ENCODE measurements at regions not wholly inside any gene's neighbourhood (a gene's known extent, or its start where the extent isn't known, plus 50 kb on each side); places are given as distances from the start of the nearest gene placed in this dataset.

- POLR2A ChIA-PET = no interaction called here
- no peak for TF ChIP-seq CTCF (IDR thresholded peaks at IDR 0.05; ENCODE audit: control extremely low read depth, extremely low read depth, low read depth, missing control alignments)
- CTCF ChIA-PET = interaction anchor here (1.3 kb wide), 1 partner anchor 9 kb away, joined by 3 read pairs; no protein-coding TSS in a partner anchor
- DNase-seq (ENCODE audit: extremely low spot score) = no peak
These were observed 295.2 kb downstream of the TCF7L2 start for GRCh38 chr10:113245286-113245685.

GRCh38 chr10:113247050-113247449, 297.0 kb downstream of the TCF7L2 start:
- no peak for TF ChIP-seq CTCF (IDR thresholded peaks at IDR 0.05; ENCODE audit: control extremely low read depth, extremely low read depth, low read depth, missing control alignments)
- DNase-seq (ENCODE audit: extremely low spot score) = no peak
- CTCF ChIA-PET = interaction anchor here (1.3 to 1.5 kb wide), 2 partner anchors 9 to 18 kb away, joined by 3 to 4 read pairs; no protein-coding TSS in a partner anchor
- POLR2A ChIA-PET = no interaction called here

- no peak for TF ChIP-seq CTCF (IDR thresholded peaks at IDR 0.05; ENCODE audit: control extremely low read depth, extremely low read depth, low read depth, missing control alignments)
- ChIA-PET CTCF (no interaction called here), POLR2A (no interaction called here)
- no peak for DNase-seq (ENCODE audit: extremely low spot score)
These were observed 299.9 kb upstream of the HABP2 start for GRCh38 chr10:113252650-113253618.

GRCh38 chr10:113259576-113260226, 293.2 kb upstream of the HABP2 start:
- no peak for TF ChIP-seq CTCF (IDR thresholded peaks at IDR 0.05; ENCODE audit: control extremely low read depth, extremely low read depth, low read depth, missing control alignments)
- DNase-seq (ENCODE audit: extremely low spot score) = no peak
- ChIA-PET POLR2A (no interaction called here), CTCF (no interaction called here)

- DNase-seq (ENCODE audit: extremely low spot score) = no peak
- ChIA-PET CTCF (no interaction called here), POLR2A (no interaction called here)
- no peak for TF ChIP-seq CTCF (IDR thresholded peaks at IDR 0.05; ENCODE audit: control extremely low read depth, extremely low read depth, low read depth, missing control alignments)
These were observed 291.7 kb upstream of the HABP2 start for GRCh38 chr10:113261161-113261560.

GRCh38 chr10:113261611-113262091, 291.2 kb upstream of the HABP2 start:
- DNase-seq (ENCODE audit: extremely low spot score) = no peak
- ChIA-PET CTCF (no interaction called here), POLR2A (no interaction called here)
- no peak for TF ChIP-seq CTCF (IDR thresholded peaks at IDR 0.05; ENCODE audit: control extremely low read depth, extremely low read depth, low read depth, missing control alignments)
